Trophoblast cell (in vitro differentiated cells and primary cell): ENCODE measurements at regions not wholly inside any gene's neighbourhood (a gene's known extent, or its start where the extent isn't known, plus 50 kb on each side); places are given as distances from the start of the nearest gene placed in this dataset.

ENCODE experiments used
- DNase-seq, 2 donors: peaks; one replicate each; pipeline ENCODE4 v3.0.0-alpha.2; 2016
- H2AFZ ChIP-seq: 2 replicates; pipeline ENCODE4 v1.6.1; 2013; ENCODE audit warnings: low read length, moderate library complexity, mild to moderate bottlenecking; ENCODE audit not compliant: insufficient read depth, poor library complexity
- H2AK5ac ChIP-seq: 2 replicates; pipeline ENCODE4 v1.6.1; 2013; ENCODE audit warnings: mild to moderate bottlenecking, low read length
- H2BK120ac ChIP-seq: 2 replicates; pipeline ENCODE4 v1.6.1; 2013; ENCODE audit warnings: low read length, mild to moderate bottlenecking, moderate library complexity; ENCODE audit not compliant: insufficient read depth, poor library complexity
- H2BK12ac ChIP-seq: 2 replicates; pipeline ENCODE4 v1.6.1; 2013; ENCODE audit warnings: mild to moderate bottlenecking, low read length, moderate library complexity
- H2BK5ac ChIP-seq: 2 replicates; pipeline ENCODE4 v1.6.1; 2013; ENCODE audit warnings: low read length, low read depth, moderate library complexity, mild to moderate bottlenecking; ENCODE audit not compliant: poor library complexity
- H3K14ac ChIP-seq: 2 replicates; pipeline ENCODE4 v1.6.1; 2013; ENCODE audit warnings: mild to moderate bottlenecking, low read length
- H3K18ac ChIP-seq: 2 replicates; pipeline ENCODE4 v1.6.1; 2013; ENCODE audit warnings: mild to moderate bottlenecking, low read length
- H3K23ac ChIP-seq: 2 replicates; pipeline ENCODE4 v1.6.1; 2013; ENCODE audit warnings: low read length
- H3K27ac ChIP-seq: 2 replicates; pipeline ENCODE4 v1.5.1; 2013; ENCODE audit warnings: low read depth, mild to moderate bottlenecking, inconsistent platforms, low read length, moderate library complexity
- H3K27me3 ChIP-seq: 2 replicates; pipeline ENCODE4 v1.6.1; 2013; ENCODE audit warnings: inconsistent platforms, mild to moderate bottlenecking, low read length, moderate library complexity; ENCODE audit not compliant: insufficient read depth
- H3K36me3 ChIP-seq, 2 experiments: 1 replicate in 1 of 2; 2 replicates in 1 of 2; pipeline ENCODE4 v1.6.1; 2013; ENCODE audit warnings: low read length in 2 of 2, mild to moderate bottlenecking in 2 of 2, moderate library complexity in 1 of 2; ENCODE audit not compliant: insufficient read depth in 2 of 2, control insufficient read depth in 1 of 2
- H3K4ac ChIP-seq: 2 replicates; pipeline ENCODE4 v1.6.1; 2013; ENCODE audit warnings: low read depth, mild to moderate bottlenecking, low read length, moderate library complexity
- H3K4me1 ChIP-seq, 2 experiments: 1 replicate in 1 of 2; 2 replicates in 1 of 2; pipeline ENCODE4 v1.6.1; 2013; ENCODE audit warnings: low read length in 2 of 2, mild to moderate bottlenecking in 2 of 2, moderate library complexity in 1 of 2; ENCODE audit not compliant: insufficient read depth in 2 of 2, control insufficient read depth in 1 of 2
- H3K4me2 ChIP-seq: 2 replicates; pipeline ENCODE4 v1.6.1; 2013; ENCODE audit warnings: inconsistent platforms, mild to moderate bottlenecking, low read length, moderate library complexity
- H3K4me3 ChIP-seq: 2 replicates; pipeline ENCODE4 v1.5.1; 2013; ENCODE audit warnings: mild to moderate bottlenecking, low read depth, low read length, inconsistent platforms
- H3K79me1 ChIP-seq: one replicate; pipeline ENCODE4 v1.6.1; 2013; ENCODE audit warnings: low read length
- H3K79me2 ChIP-seq: 2 replicates; pipeline ENCODE4 v1.6.1; 2013; ENCODE audit warnings: low read length, mild to moderate bottlenecking; ENCODE audit not compliant: control insufficient read depth, insufficient read depth, poor library complexity
- H3K9ac ChIP-seq: 2 replicates; pipeline ENCODE4 v1.6.1; 2013; ENCODE audit warnings: mild to moderate bottlenecking, low read length
- H3K9me3 ChIP-seq: 2 replicates; pipeline ENCODE4 v1.6.1; 2013; ENCODE audit warnings: low read depth, mild to moderate bottlenecking, control low read depth, inconsistent platforms, low read length; ENCODE audit not compliant: insufficient read depth
- H4K12ac ChIP-seq: 2 replicates; pipeline ENCODE4 v1.6.1; 2013; ENCODE audit warnings: low read depth, mild to moderate bottlenecking, low read length, moderate library complexity
- H4K8ac ChIP-seq: 2 replicates; pipeline ENCODE4 v1.6.1; 2013; ENCODE audit warnings: low read depth, mild to moderate bottlenecking, low read length, moderate library complexity
- H4K91ac ChIP-seq: one replicate; pipeline ENCODE4 v1.6.1; 2013; ENCODE audit warnings: low read depth, mild to moderate bottlenecking, low read length, moderate library complexity
- WGBS: extraction: QIAGEN DNeasy Blood & Tissue Kit; methylation state at CpG from one replicate; pipeline ENCODE4 v1.1.7; 2013; ENCODE audit warnings: missing lambda C conversion rate; ENCODE audit not compliant: insufficient read length, insufficient coverage; ENCODE audit errors: extremely low coverage; 5-methylcytosine and 5-hydroxymethylcytosine counted together

- Histone ChIP-seq H3K27me3 (no peaks in the 10 kb centered on the region), H4K91ac (no peak overlapping the region), H3K9me3 (peaks cover 2% of the 10 kb centered on the region), H3K4me1 (peaks cover 0 to 2% of the 10 kb centered on the region in 2 experiments), H2BK120ac (no peak overlapping the region), H4K12ac (no peak overlapping the region), H3K4me2 (no peak overlapping the region), H3K9ac (no peak overlapping the region), H3K14ac (no peak overlapping the region), H2BK5ac (no peak overlapping the region), H3K27ac (no peak overlapping the region), H3K79me2 (no peaks in the 10 kb centered on the region), H4K8ac (no peak overlapping the region), H3K18ac (no peak overlapping the region), H2AK5ac (no peak overlapping the region), H3K4ac (no peak overlapping the region), H3K23ac (no peak overlapping the region), H3K79me1 (no peaks in the 10 kb centered on the region), H2AFZ (no peak overlapping the region), H2BK12ac (no peak overlapping the region), H3K4me3 (no peak overlapping the region), H3K36me3 (no peaks in the 10 kb centered on the region)
- no peak for DNase-seq
- no CpG with 5 or more reads among the region's 5 CpGs for WGBS
Measured at GRCh38 chr19:28152195-28152594, 1060.8 kb downstream of the UQCRFS1 start.

- H4K12ac ChIP-seq = no peak overlapping the region
- no peak overlapping the region for H3K4me3 ChIP-seq
- H3K18ac ChIP-seq = no peak overlapping the region
- H3K79me2 ChIP-seq = no peaks in the 10 kb centered on the region
- H3K9me3 ChIP-seq = peaks cover 2% of the 10 kb centered on the region
- no peaks in the 10 kb centered on the region for H3K27me3 ChIP-seq
- no peak overlapping the region for H3K14ac ChIP-seq
- no peak for DNase-seq
- no peak overlapping the region for H3K4ac ChIP-seq
- no peak overlapping the region for H3K9ac ChIP-seq
- H2BK12ac ChIP-seq = no peak overlapping the region
- H4K8ac ChIP-seq = no peak overlapping the region
- no peak overlapping the region for H2BK120ac ChIP-seq
- no peak overlapping the region for H4K91ac ChIP-seq
- H2AK5ac ChIP-seq = no peak overlapping the region
- WGBS = no CpG with 5 or more reads among the region's 5 CpGs
- H3K79me1 ChIP-seq = no peaks in the 10 kb centered on the region
- peaks cover 0 to 2% of the 10 kb centered on the region in 2 experiments for H3K4me1 ChIP-seq
- H2BK5ac ChIP-seq = no peak overlapping the region
- no peak overlapping the region for H3K4me2 ChIP-seq
- no peak overlapping the region for H3K27ac ChIP-seq
- H3K23ac ChIP-seq = no peak overlapping the region
- H2AFZ ChIP-seq = no peak overlapping the region
- no peaks in the 10 kb centered on the region for H3K36me3 ChIP-seq
Measured at GRCh38 chr19:28150129-28150528, 1062.8 kb downstream of the UQCRFS1 start.

GRCh38 chr19:28148554-28148953 lies 1064.4 kb downstream of the UQCRFS1 start:
- no peak overlapping the region for H3K27ac ChIP-seq
- H3K4ac ChIP-seq = no peak overlapping the region
- H3K79me1 ChIP-seq = no peaks in the 10 kb centered on the region
- WGBS = no CpG with 5 or more reads among the region's 3 CpGs
- no peak overlapping the region for H3K18ac ChIP-seq
- H2AK5ac ChIP-seq = no peak overlapping the region
- no peak overlapping the region for H3K4me2 ChIP-seq
- DNase-seq = no peak
- H4K91ac ChIP-seq = no peak overlapping the region
- no peak overlapping the region for H3K14ac ChIP-seq
- H2BK5ac ChIP-seq = no peak overlapping the region
- no peak overlapping the region for H4K12ac ChIP-seq
- H3K9ac ChIP-seq = no peak overlapping the region
- H3K36me3 ChIP-seq = no peaks in the 10 kb centered on the region
- H2BK120ac ChIP-seq = no peak overlapping the region
- H3K27me3 ChIP-seq = no peaks in the 10 kb centered on the region
- no peak overlapping the region for H3K4me3 ChIP-seq
- no peak overlapping the region for H3K23ac ChIP-seq
- H3K9me3 ChIP-seq = peaks cover 2% of the 10 kb centered on the region
- H4K8ac ChIP-seq = no peak overlapping the region
- H3K4me1 ChIP-seq = peaks cover 0 to 2% of the 10 kb centered on the region in 2 experiments
- no peak overlapping the region for H2AFZ ChIP-seq
- H2BK12ac ChIP-seq = no peak overlapping the region
- no peaks in the 10 kb centered on the region for H3K79me2 ChIP-seq

- H4K8ac ChIP-seq = no peak overlapping the region
- H3K4me3 ChIP-seq = no peak overlapping the region
- no peak overlapping the region for H3K4me2 ChIP-seq
- no peak overlapping the region for H2AK5ac ChIP-seq
- H3K23ac ChIP-seq = no peak overlapping the region
- peaks cover 6% of the 10 kb centered on the region in 2 experiments for H3K4me1 ChIP-seq
- H3K79me2 ChIP-seq = no peaks in the 10 kb centered on the region
- H3K27me3 ChIP-seq = no peaks in the 10 kb centered on the region
- no peak for DNase-seq
- H3K79me1 ChIP-seq = peaks cover 19% of the 10 kb centered on the region
- peaks cover 4% of the 10 kb centered on the region for H3K9me3 ChIP-seq
- H2BK5ac ChIP-seq = no peak overlapping the region
- WGBS = no CpG with 5 or more reads among the region's 1 CpG
- no peak overlapping the region for H3K27ac ChIP-seq
- no peak overlapping the region for H3K9ac ChIP-seq
- H2BK120ac ChIP-seq = no peak overlapping the region
- no peak overlapping the region for H2BK12ac ChIP-seq
- H4K12ac ChIP-seq = no peak overlapping the region
- no peaks in the 10 kb centered on the region for H3K36me3 ChIP-seq
- H2AFZ ChIP-seq = no peak overlapping the region
- H3K14ac ChIP-seq = no peak overlapping the region
- H4K91ac ChIP-seq = no peak overlapping the region
- H3K18ac ChIP-seq = no peak overlapping the region
- no peak overlapping the region for H3K4ac ChIP-seq
Measured at GRCh38 chr19:28142258-28142657, 1070.7 kb downstream of the UQCRFS1 start.
